Activated CD4-positive, alpha-beta T cell treated with anti-CD3 and anti-CD28 coated beads, Interleukin-2, amount 10 ng/mL, durations not matched to agents 24 days and 14 days (primary cell): ENCODE measurements at regions not wholly inside any gene's neighbourhood (a gene's known extent, or its start where the extent isn't known, plus 50 kb on each side); places are given as distances from the start of the nearest gene placed in this dataset.
"Not testable (repeated sequence)": the region's sequence is repeated elsewhere in the genome, so short reads cannot be mapped to it uniquely, and the experiment has no call there.

Experiments
- DNase-seq: peaks from one replicate; pipeline ENCODE4 v3.0.0; 2022
- H3K27ac Mint-ChIP-seq: one replicate; pipeline ENCODE4 v1.8.0; 2022; ENCODE audit warnings: mild to moderate bottlenecking, mixed read lengths
- H3K27me3 Mint-ChIP-seq: one replicate; pipeline ENCODE4 v1.8.0; 2022; ENCODE audit warnings: mixed read lengths
- H3K36me3 Mint-ChIP-seq: one replicate; pipeline ENCODE4 v1.8.0; 2022; ENCODE audit warnings: low read depth, mild to moderate bottlenecking, mixed read lengths
- H3K4me1 Mint-ChIP-seq: one replicate; pipeline ENCODE4 v1.8.0; 2021; ENCODE audit warnings: mixed read lengths
- H3K4me3 Mint-ChIP-seq: one replicate; pipeline ENCODE4 v1.8.0; 2022; ENCODE audit warnings: mild to moderate bottlenecking, moderate library complexity, mixed read lengths
- H3K9me3 Mint-ChIP-seq: one replicate; pipeline ENCODE4 v1.8.0; 2021; ENCODE audit warnings: mixed read lengths
- intact Hi-C: fragments of 100-400 bp; cut with micrococcal nuclease; formaldehyde crosslinking; loops from one replicate; pipeline ENCODE4 v1.15.1; 2023

DNA sequence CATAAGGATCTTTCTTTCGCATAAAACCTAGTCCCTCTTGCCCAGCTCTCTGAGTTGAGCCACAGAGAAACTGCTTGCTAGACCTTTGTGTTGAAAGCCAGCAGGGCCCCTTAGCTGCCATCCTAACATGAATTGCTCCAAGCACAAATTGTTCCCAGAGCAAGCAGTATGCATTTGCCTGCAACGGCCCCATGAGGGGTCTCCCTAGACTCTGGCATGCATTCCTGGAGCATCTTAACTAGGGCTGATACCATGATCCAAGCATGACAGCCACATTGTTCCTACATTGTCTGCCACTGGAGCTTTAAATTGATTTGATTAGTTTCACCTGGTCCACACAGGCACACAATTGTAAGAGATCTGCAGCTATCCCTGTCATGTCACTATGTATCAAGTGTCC lies 428.1 kb downstream of the TAFA4 start:
- intact Hi-C loops: no loop called here
- H3K4me1 Mint-ChIP-seq: no peaks in the 10 kb centered on the region
- no peak for DNase-seq
- no peaks in the 10 kb centered on the region for H3K27me3 Mint-ChIP-seq
- no peaks in the 10 kb centered on the region for H3K36me3 Mint-ChIP-seq
- H3K4me3 Mint-ChIP-seq: no peak overlapping the region
- H3K27ac Mint-ChIP-seq: no peak overlapping the region
- H3K9me3 Mint-ChIP-seq: peaks cover 12% of the 10 kb centered on the region

DNA sequence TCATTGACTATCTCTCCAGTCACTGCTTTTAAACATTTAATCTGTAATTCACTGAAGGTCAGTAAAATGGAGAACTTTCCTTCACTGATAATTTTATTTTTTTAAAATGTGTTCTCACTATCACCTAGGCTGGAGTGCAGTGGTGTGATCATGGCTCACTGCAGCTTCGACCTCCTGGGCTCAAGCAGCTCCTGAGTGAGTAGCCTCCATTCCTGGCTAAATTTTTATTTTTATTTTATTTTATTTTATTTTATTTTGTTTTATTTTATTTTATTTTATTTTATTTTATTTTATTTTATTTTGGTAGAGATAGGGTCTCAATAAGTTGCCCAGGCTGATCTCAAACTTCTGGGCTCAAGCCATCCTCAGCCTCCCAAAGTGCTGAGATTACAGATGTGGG lies 446.5 kb downstream of the TAFA4 start:
- H3K4me3 Mint-ChIP-seq, H3K9me3 Mint-ChIP-seq, DNase-seq, H3K27me3 Mint-ChIP-seq, intact Hi-C loops, H3K27ac Mint-ChIP-seq, H3K4me1 Mint-ChIP-seq, H3K36me3 Mint-ChIP-seq: not testable (repeated sequence)

DNA sequence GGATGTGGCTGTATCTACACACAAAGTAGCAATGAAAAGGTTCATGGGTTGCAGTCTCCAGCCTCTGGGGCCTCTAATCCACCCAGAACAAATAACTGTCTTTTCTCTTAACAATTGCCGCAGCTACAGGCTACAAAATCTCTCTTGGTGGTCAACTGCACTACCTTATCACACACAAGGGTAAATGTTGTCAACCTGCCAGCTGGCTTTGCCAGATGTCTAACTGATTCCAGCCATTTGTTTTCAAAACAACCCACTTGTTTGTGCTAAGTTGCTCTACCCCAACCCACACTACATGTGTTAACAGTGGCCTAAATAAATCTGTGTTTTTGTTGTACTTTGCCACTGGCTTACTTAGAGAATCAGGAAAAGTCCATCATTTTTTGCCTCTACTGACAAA lies 447.3 kb downstream of the TAFA4 start:
- no peak for DNase-seq
- Mint-ChIP-seq H3K36me3 (no peaks in the 10 kb centered on the region), H3K4me1 (no peaks in the 10 kb centered on the region), H3K4me3 (no peak overlapping the region), H3K9me3 (no peaks in the 10 kb centered on the region), H3K27ac (no peak overlapping the region), H3K27me3 (no peaks in the 10 kb centered on the region)
- intact Hi-C loops: no loop called here

DNA sequence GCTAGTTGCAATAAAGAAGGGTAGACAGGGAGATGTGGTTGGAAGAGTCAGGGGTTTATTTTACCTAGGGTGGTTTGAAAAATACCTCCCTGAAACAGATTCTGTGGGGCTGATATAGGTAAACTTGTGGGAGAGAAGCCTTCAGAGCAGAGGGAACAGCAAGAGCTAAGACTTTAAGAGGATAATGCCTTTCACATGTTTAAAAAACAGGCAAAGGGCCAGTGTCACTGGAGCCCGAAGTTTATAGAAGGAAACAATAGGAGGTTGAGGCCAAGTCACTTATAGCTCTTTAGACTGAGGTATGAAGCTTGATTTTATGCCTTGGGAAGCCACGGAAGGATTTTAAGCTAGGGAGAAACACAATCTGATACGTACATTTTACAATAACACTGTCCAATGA lies 448.7 kb downstream of the TAFA4 start:
- Mint-ChIP-seq H3K27ac (no peak overlapping the region), H3K9me3 (peaks cover 5% of the 10 kb centered on the region), H3K36me3 (no peaks in the 10 kb centered on the region), H3K4me3 (no peak overlapping the region), H3K27me3 (no peaks in the 10 kb centered on the region), H3K4me1 (no peaks in the 10 kb centered on the region)
- DNase-seq: no peak
- intact Hi-C loops: no loop called here

DNA sequence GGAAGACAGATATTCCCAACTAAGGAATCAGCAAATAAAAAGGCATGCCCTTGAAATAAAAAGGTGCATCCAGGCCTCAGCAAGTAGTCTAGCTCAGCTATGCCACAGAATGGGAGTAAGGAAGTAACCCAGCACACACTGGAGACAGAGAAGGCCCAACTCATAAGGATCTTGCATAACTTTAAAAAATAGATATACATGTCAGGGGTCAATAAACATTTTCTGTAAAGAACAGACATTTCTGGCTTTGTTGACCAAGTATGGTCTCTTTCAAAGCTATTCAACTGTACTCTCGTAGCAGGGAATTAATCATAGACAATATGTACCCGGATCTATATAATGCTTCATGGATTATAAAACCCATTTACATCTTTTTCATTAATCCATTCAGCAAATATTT lies 449.3 kb downstream of the TAFA4 start:
- no peaks in the 10 kb centered on the region for H3K4me1 Mint-ChIP-seq
- peaks cover 5% of the 10 kb centered on the region for H3K9me3 Mint-ChIP-seq
- H3K36me3 Mint-ChIP-seq: no peaks in the 10 kb centered on the region
- H3K27ac Mint-ChIP-seq: no peak overlapping the region
- intact Hi-C loops: no loop called here
- H3K4me3 Mint-ChIP-seq: no peak overlapping the region
- no peaks in the 10 kb centered on the region for H3K27me3 Mint-ChIP-seq
- no peak for DNase-seq

DNA sequence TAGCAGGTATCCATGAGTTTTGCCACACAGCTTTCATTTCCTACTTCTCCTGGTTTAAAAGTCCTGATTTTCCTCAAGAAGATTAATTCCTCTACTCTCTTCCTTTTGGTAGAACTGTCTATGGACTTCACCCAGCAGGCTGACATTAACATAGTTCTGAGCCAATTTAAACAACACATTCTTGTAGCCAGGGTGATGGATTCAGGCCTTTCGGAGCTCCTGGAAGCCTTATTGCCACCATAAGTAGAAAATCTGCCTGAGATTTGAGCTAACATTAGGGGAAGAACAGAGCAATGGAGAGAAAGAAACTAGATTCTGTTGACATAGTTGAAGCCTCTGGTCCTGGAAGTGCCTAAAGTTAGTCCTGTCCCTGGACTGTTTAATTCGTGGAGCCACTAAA lies 449.8 kb downstream of the TAFA4 start:
- intact Hi-C loops: no loop called here
- Mint-ChIP-seq H3K27me3 (no peaks in the 10 kb centered on the region), H3K27ac (no peak overlapping the region), H3K36me3 (no peaks in the 10 kb centered on the region), H3K9me3 (peaks cover 5% of the 10 kb centered on the region), H3K4me1 (no peaks in the 10 kb centered on the region), H3K4me3 (no peak overlapping the region)
- no peak for DNase-seq

DNA sequence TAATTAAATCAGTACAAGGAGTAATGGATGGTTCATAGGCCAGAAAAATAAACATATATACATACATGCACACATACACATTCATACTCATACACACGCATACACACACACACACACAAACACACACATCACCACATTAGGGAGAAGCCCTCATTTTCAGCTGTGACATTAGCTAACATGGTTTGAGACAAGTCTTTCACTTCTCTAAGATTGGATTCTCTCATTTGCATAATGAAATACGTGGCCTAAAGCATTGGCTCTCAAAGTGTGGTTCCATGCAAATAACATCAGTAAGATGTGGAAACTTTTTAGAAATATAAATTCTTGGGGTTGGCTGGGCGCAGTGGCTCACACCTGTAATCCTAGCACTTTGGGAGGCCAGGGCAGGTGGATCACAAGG lies 452.6 kb downstream of the TAFA4 start:
- Mint-ChIP-seq H3K27ac (no peak overlapping the region), H3K36me3 (no peaks in the 10 kb centered on the region), H3K9me3 (peaks cover 5% of the 10 kb centered on the region), H3K4me1 (no peaks in the 10 kb centered on the region), H3K27me3 (no peaks in the 10 kb centered on the region), H3K4me3 (no peak overlapping the region)
- intact Hi-C loops: no loop called here
- no peak for DNase-seq

DNA sequence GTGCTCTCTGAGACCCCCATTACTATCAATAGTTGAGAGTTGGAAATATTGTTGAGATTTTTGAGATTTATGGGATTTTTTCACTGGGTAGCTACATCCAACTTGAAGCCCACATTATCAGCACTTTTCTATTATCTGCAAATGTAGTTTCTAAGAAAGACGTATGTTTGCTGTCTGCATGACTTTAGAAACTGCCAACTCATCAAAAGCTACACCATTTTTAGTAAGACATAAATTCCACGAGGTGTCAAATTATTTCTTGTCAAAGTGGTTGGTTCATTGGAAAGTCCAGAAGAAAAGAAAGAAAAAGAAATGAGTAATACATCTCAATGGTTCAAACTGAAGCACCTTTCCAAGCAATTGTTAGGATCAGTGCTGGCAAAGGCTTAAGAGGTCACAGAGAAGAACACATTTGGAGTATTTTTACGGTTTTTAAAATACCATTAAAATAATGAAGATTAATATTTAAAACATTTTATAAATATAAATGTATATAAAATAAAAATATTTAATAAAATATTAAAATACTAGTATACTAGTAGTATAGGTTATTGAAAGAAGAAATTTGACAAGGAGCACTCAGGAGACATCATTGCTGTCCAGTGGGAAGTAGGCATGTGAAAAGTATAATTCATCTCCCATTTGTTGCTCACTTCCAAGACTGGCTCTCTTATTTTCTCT lies 463.5 kb downstream of the TAFA4 start:
- no peak for DNase-seq
- peaks cover 3% of the 10 kb centered on the region for H3K9me3 Mint-ChIP-seq
- H3K4me1 Mint-ChIP-seq: no peaks in the 10 kb centered on the region
- H3K27me3 Mint-ChIP-seq: no peaks in the 10 kb centered on the region
- H3K27ac Mint-ChIP-seq: no peak overlapping the region
- intact Hi-C loops: no loop called here
- H3K4me3 Mint-ChIP-seq: no peak overlapping the region
- no peaks in the 10 kb centered on the region for H3K36me3 Mint-ChIP-seq

DNA sequence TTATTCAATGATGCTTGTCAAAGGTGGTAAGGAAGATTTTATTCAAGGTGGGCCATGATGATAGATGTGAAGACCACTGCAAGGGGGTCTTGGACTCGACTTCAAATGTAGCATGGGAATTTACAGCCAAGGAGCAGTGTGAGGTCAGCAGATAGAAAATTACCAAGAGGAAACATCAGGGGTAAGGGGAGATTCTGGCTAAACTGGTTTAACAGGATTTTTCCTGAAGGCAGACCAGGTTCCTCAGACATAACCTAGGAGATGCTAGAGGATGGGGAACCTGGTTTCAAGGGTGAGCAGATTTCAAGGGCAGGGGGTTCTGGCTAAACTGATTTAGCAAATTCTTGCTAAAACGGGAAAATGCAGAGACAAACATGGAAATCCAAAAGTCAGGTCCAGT lies 464.9 kb downstream of the TAFA4 start:
- H3K36me3 Mint-ChIP-seq: no peaks in the 10 kb centered on the region
- peaks cover 3% of the 10 kb centered on the region for H3K9me3 Mint-ChIP-seq
- H3K4me3 Mint-ChIP-seq: no peak overlapping the region
- intact Hi-C loops: no loop called here
- no peak overlapping the region for H3K27ac Mint-ChIP-seq
- no peaks in the 10 kb centered on the region for H3K27me3 Mint-ChIP-seq
- no peak for DNase-seq
- H3K4me1 Mint-ChIP-seq: no peaks in the 10 kb centered on the region

DNA sequence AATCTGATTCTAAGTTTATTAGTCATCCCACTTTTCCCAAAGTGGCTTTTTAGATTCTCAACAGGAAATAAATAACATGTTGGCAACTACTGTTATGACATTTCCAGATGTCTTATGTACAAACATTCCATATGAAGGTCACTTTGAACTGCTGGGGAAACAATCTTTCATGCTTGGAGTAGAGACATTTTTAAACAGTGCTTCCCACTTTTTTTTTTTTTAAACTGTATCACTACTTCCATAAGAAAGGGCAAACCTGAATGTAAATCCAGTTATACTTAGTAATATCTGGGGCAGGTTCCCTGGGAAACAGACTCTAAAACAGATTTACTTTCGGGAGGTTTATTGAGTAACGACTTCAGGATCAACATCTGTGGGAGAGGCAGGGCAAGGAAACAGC lies 473.8 kb downstream of the TAFA4 start:
- H3K9me3 Mint-ChIP-seq: peaks cover 10% of the 10 kb centered on the region
- intact Hi-C loops: no loop called here
- H3K4me1 Mint-ChIP-seq: no peaks in the 10 kb centered on the region
- H3K4me3 Mint-ChIP-seq: no peak overlapping the region
- no peaks in the 10 kb centered on the region for H3K27me3 Mint-ChIP-seq
- DNase-seq: no peak
- H3K36me3 Mint-ChIP-seq: no peaks in the 10 kb centered on the region
- H3K27ac Mint-ChIP-seq: no peak overlapping the region

DNA sequence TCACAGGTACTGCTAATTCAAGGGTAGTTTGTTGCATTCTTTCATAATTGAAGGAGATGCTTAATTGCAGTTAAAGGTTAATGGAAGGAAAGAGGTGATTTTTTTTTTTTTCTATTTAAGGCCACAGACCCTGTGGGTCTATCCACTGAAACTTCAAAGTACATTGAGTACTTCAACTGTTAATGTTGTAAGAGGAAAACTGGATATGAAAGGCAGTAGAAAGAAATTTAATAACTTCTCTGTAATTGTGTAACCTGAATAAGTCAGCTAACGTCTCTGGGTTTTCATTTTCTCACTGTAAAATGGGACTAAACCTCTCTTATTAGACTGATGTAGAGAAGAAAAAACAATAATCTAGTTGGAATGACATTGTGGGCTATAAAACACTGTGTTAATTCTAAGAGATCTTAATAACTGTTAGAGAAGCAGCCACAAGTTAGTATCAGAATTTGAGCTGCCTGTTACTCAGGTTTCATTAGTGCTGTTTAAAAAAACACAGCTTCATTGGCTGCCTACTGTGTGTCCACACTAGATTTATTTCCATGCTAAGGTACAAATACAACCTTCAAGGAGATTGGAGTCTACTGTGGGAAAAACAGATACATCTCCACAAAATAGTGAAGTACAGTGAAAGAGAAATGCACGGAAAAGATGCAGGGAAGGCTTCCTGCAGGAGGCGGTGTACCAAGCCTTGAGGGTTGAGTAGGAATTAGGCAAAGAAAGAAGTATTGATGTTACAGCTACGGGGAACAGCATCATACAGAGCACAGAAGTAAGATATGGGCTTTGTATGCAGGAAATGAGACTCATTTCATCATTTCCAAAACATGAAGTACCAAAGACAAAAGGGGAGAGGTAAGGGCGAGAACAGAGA lies 483.6 kb downstream of the TAFA4 start:
- Mint-ChIP-seq H3K9me3 (peaks cover 3% of the 10 kb centered on the region), H3K36me3 (no peaks in the 10 kb centered on the region), H3K27ac (no peak overlapping the region), H3K27me3 (no peaks in the 10 kb centered on the region), H3K4me1 (no peaks in the 10 kb centered on the region), H3K4me3 (no peak overlapping the region)
- intact Hi-C loops: no loop called here
- DNase-seq: no peak

DNA sequence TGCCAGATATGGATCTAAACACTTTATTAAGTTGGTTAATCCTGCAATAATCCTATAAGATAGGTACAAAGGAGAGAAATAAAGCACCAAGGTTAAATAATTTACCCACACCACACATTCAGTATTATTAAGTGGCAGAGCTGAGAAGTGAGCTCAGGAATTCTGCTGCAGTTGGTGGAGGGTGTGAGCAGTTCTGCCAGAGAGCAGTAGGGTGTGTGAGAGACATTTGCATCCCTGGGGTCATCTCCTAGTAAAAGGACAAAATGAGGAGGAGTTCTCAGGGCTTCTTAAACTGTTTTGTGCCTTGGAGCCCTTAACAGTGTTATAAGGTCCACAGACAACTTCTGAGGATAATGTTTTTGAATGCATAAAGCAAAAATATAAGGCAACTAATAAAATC lies 484.5 kb downstream of the TAFA4 start:
- Mint-ChIP-seq H3K4me1 (no peaks in the 10 kb centered on the region), H3K27me3 (no peaks in the 10 kb centered on the region), H3K9me3 (peaks cover 7% of the 10 kb centered on the region), H3K27ac (no peak overlapping the region), H3K4me3 (no peak overlapping the region), H3K36me3 (no peaks in the 10 kb centered on the region)
- no peak for DNase-seq
- intact Hi-C loops: no loop called here

DNA sequence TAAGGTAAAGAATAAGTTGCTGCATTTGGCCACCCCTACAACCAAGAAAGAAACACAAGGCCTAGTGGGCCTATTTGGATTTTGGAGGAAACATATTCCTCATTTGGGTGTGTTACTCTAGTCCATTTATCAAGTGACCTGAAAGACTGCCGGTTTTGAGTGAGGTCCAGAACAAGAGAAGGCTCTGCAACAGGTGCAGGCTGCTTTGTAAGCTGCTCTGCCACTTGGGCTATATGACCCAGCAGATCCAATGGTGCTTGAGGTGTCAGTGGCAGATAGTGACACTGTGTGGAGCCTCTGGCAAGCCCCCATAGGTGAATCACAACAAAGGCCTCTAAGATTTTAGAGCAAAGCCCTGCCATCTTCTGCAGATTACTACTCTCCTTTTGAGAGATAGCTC lies 491.3 kb downstream of the TAFA4 start:
- intact Hi-C loops: no loop called here
- no peaks in the 10 kb centered on the region for H3K4me1 Mint-ChIP-seq
- H3K27me3 Mint-ChIP-seq: no peaks in the 10 kb centered on the region
- no peak for DNase-seq
- H3K27ac Mint-ChIP-seq: no peak overlapping the region
- peaks cover 4% of the 10 kb centered on the region for H3K9me3 Mint-ChIP-seq
- H3K36me3 Mint-ChIP-seq: no peaks in the 10 kb centered on the region
- H3K4me3 Mint-ChIP-seq: no peak overlapping the region

DNA sequence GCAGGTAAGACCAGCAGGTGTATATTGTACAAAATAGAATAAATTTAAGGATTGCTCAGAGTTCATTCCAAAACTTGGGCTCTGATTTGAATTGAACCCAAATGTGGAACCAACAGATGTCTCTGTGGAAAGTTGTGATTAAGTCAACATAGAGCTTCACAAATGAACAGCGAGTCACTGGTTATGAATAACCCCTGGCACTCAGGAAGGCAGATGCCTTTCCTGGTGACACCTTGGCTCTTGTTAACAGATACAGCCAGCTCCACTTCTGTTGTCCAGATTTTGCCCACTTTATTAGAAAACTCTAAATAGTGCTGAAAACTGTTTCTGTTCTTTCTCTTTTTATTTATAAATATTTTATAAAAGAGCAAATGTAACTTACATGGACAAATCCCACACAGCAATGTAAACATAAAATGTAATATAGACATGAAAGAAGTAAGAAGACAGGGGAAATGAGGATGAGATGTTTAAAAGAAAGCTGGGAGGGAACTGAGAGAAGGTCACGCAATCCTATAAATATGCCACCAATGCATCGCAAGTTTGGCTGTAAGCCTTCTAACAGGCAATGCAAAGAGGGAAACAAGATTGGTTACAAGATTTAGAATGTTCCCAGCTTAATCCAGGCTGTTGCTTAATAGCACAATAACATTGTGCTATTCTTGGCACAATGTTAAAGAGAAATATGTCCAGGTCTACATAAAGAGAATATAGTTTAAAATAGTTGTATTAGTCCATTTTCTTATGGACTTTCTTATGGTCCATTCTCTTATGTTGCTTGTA lies 495.5 kb downstream of the TAFA4 start:
- Mint-ChIP-seq H3K4me1 (no peaks in the 10 kb centered on the region), H3K27me3 (no peaks in the 10 kb centered on the region), H3K36me3 (no peaks in the 10 kb centered on the region), H3K4me3 (no peak overlapping the region), H3K27ac (no peak overlapping the region), H3K9me3 (peaks cover 11% of the 10 kb centered on the region)
- intact Hi-C loops: no loop called here
- DNase-seq: no peak
